Activated CD4-positive, alpha-beta memory T cell treated with anti-CD3 and anti-CD28 coated beads for 36 hours (primary cell): ENCODE measurements at regions not wholly inside any gene's neighbourhood (a gene's known extent, or its start where the extent isn't known, plus 50 kb on each side); places are given as distances from the start of the nearest gene placed in this dataset.

Experiments
- CTCF ChIA-PET: fragments of 350-600 bp; sonication (Branson Sonifier 250); formaldehyde crosslinking; loops from one replicate; lab custom pipeline; 2021; ENCODE audit warnings: antibody characterized with exemption, inconsistent platforms; lab: Charles Lee
- POLR2A ChIA-PET: fragments of 350-600 bp; sonication (Branson Sonifier 250); formaldehyde crosslinking; loops from one replicate; lab custom pipeline; 2021; ENCODE audit warnings: antibody characterized with exemption; lab: Charles Lee
- DNase-seq: peaks from one replicate; pipeline ENCODE4 v3.0.0-alpha.2; 2020
- H3K27ac Mint-ChIP-seq: one replicate; pipeline ENCODE4 v1.8.0; 2021; ENCODE audit warnings: mixed read lengths
- H3K27me3 Mint-ChIP-seq: one replicate; pipeline ENCODE4 v1.8.0; 2021; ENCODE audit warnings: mixed read lengths
- H3K36me3 Mint-ChIP-seq: one replicate; pipeline ENCODE4 v1.8.0; 2021; ENCODE audit warnings: mixed read lengths
- H3K4me1 Mint-ChIP-seq: one replicate; pipeline ENCODE4 v1.8.0; 2021; ENCODE audit warnings: low read depth, mixed read lengths
- H3K4me3 Mint-ChIP-seq: one replicate; pipeline ENCODE4 v1.8.0; 2021; ENCODE audit warnings: mild to moderate bottlenecking, mixed read lengths
- H3K9me3 Mint-ChIP-seq: one replicate; pipeline ENCODE4 v1.8.0; 2021; ENCODE audit warnings: mixed read lengths
- intact Hi-C: fragments of 100-400 bp; cut with micrococcal nuclease; formaldehyde crosslinking; loops from one replicate; pipeline ENCODE4 v1.15.1; 2023

GRCh38 chr10:42958142-42958868, 118.6 kb upstream of the RET start:
- Mint-ChIP-seq H3K4me1 (no peaks in the 10 kb centered on the region), H3K27ac (no peak overlapping the region), H3K4me3 (no peak overlapping the region), H3K36me3 (no peaks in the 10 kb centered on the region), H3K27me3 (no peaks in the 10 kb centered on the region), H3K9me3 (no peaks in the 10 kb centered on the region)
- intact Hi-C loops, result no loop called here
- peak; percentile 4 for DNase-seq
- ChIA-PET POLR2A (no interaction called here), CTCF (no interaction called here)

DNA sequence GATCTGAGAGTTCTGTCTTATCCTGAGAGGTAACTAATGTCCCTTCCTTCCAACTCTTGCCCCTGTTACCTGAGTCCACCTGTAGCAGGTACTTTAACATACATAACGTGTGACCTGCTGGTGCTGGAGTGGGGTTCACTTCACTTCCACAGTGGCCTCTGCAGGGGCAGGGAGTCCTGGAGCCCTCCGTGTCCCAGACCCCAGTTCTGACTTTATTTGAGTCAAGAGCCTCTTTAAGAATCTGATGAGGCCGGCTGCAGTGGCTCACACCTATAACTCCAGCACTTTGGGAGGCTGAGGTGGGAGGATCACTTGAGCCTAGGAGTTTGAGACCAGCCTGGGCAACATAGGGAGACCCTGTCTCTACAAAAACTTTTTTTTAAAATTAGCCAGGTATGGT, 117.0 kb upstream of the RET start:
- ChIA-PET CTCF (no interaction called here), POLR2A (no interaction called here)
- Mint-ChIP-seq H3K9me3 (no peaks in the 10 kb centered on the region), H3K4me3 (no peak overlapping the region), H3K36me3 (no peaks in the 10 kb centered on the region), H3K4me1 (no peaks in the 10 kb centered on the region), H3K27ac (no peak overlapping the region), H3K27me3 (no peaks in the 10 kb centered on the region)
- intact Hi-C loops, result no loop called here
- peak; percentile 3 for DNase-seq

GRCh38 chr10:42960491-42960990, 116.3 kb upstream of the RET start:
- Mint-ChIP-seq H3K27ac (no peak overlapping the region), H3K4me3 (no peak overlapping the region), H3K9me3 (no peaks in the 10 kb centered on the region), H3K27me3 (no peaks in the 10 kb centered on the region), H3K36me3 (no peaks in the 10 kb centered on the region), H3K4me1 (no peaks in the 10 kb centered on the region)
- peak; percentile 3 for DNase-seq
- CTCF ChIA-PET, result no interaction called here
- intact Hi-C loops, result no loop called here
- POLR2A ChIA-PET, result no interaction called here

DNA sequence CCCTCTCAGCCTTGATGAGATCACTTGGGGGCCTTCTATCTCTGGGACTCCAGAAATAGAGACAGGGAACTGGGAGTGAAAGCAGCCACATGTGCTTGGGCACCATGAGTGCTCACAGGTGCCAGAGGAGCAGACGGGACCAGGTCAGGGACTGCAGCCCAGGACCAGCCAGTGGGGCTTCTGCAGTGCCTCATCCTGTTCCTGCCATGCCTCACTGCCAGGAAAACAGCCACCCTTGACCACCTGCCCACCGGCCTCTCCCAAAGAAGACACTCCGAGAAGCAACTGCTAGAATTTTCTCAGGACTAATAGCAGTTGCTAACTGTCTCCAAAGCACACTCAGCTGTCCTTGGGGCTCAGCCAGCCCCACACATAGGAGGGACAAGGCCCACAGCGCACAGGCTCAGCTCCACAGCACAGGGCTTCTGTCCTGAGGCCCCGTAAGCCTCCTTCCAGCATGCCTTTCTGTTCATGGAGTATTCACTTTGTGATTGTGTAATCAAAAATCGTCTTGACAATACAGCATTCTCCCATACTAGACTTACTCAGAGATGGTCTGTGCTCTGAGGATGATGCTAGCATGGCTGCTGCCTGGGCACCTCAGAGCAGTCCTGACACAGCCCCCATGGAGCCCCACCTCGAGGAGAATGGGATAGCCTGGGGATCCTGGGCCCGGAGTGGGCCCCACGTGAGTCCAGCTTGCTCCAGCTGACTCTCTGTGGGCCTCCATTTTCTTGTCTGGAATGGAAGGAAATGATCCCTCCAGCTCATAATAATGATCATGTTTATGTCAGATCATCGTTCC, 115.7 kb upstream of the RET start:
- intact Hi-C loops, result no loop called here
- Mint-ChIP-seq H3K4me1 (no peaks in the 10 kb centered on the region), H3K4me3 (no peak overlapping the region), H3K27ac (no peak overlapping the region), H3K36me3 (no peaks in the 10 kb centered on the region), H3K9me3 (no peaks in the 10 kb centered on the region), H3K27me3 (no peaks in the 10 kb centered on the region)
- peak; percentile 3 for DNase-seq
- ChIA-PET POLR2A (no interaction called here), CTCF (no interaction called here)

GRCh38 chr10:42961796-42962109, 115.1 kb upstream of the RET start:
- Mint-ChIP-seq H3K27ac (no peak overlapping the region), H3K27me3 (no peaks in the 10 kb centered on the region), H3K9me3 (no peaks in the 10 kb centered on the region), H3K4me3 (no peak overlapping the region), H3K36me3 (no peaks in the 10 kb centered on the region), H3K4me1 (no peaks in the 10 kb centered on the region)
- ChIA-PET POLR2A (no interaction called here), CTCF (no interaction called here)
- intact Hi-C loops, result no loop called here
- peak; percentile 0 for DNase-seq

DNA sequence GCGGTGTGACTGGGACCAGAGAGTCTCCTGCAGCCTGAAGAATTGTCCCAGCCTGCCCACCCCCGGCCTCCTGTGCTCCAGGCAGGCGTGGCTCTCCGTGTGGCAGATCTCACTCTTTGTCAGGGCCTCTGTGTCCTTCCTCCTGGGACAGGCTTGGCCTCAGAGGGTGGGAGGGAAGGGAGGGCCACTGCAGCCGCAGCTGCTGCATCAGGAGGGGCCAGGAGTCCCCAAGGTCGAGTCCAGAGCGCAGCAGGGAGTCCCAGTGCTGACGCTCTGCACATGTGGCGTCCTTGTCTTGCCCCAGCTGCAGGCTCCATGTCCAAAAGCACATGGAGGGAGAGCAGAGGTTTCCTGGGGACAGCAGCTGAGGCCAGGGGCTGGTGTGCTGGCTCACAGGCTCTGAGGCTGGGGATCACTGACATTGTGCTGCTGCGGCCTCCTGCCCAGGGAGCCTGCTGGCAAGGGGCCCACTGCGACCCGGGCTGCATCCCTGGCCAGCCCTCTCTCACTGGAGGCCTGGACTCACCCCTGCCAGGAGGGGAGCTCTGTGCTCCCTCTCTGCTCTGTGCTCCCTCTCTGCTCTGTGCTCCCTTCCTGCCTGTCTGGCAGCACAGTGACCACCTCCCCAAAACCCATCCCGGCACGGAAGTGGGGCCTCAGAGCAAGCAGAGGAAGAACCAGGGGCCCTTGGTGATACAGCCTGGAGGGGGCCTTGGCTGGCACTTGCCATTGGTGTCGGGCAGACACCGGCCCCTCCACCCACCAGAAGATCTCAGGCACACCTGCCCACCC, 114.6 kb upstream of the RET start:
- intact Hi-C loops, result no loop called here
- ChIA-PET POLR2A (no interaction called here), CTCF (no interaction called here)
- peak; percentile 3 for DNase-seq
- no peak overlapping the region for H3K27ac Mint-ChIP-seq
- H3K36me3 Mint-ChIP-seq, result no peaks in the 10 kb centered on the region
- H3K9me3 Mint-ChIP-seq, result no peaks in the 10 kb centered on the region
- no peaks in the 10 kb centered on the region for H3K27me3 Mint-ChIP-seq
- H3K4me3 Mint-ChIP-seq, result no peak overlapping the region
- no peaks in the 10 kb centered on the region for H3K4me1 Mint-ChIP-seq

- Mint-ChIP-seq H3K4me3 (no peak overlapping the region), H3K27me3 (peaks cover 2% of the 10 kb centered on the region), H3K4me1 (no peaks in the 10 kb centered on the region), H3K27ac (no peak overlapping the region), H3K9me3 (no peaks in the 10 kb centered on the region), H3K36me3 (no peaks in the 10 kb centered on the region)
- ChIA-PET POLR2A (no interaction called here), CTCF (no interaction called here)
- no peak for DNase-seq
- intact Hi-C loops, result no loop called here
Observed at GRCh38 chr10:42962902-42963231, 114.0 kb upstream of the RET start.

DNA sequence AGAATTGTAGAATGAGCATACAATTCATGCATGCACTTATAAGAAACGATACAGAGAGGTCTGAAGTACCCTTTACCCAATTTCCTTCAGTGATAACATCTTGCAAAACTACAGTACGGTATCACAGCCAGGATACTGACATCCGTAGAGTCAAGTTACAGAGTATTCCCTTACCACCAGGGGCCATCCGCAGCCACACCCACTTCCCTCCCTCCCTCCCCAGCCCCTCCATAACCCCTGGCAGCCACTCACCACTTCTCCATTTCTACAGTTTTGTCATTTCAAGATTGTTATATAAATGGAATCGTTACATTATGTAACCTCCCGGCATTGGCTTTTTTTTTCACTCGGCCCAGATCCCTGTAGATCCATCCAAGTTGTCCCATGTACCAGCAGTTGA, 113.6 kb upstream of the RET start:
- Mint-ChIP-seq H3K27ac (no peak overlapping the region), H3K27me3 (peaks cover 7% of the 10 kb centered on the region), H3K4me1 (no peaks in the 10 kb centered on the region), H3K9me3 (no peaks in the 10 kb centered on the region), H3K36me3 (no peaks in the 10 kb centered on the region), H3K4me3 (no peak overlapping the region)
- peak; percentile 3 for DNase-seq
- ChIA-PET CTCF (no interaction called here), POLR2A (no interaction called here)
- intact Hi-C loops, result no loop called here

- Mint-ChIP-seq H3K27me3 (peaks cover 7% of the 10 kb centered on the region), H3K27ac (no peak overlapping the region), H3K4me3 (no peak overlapping the region), H3K36me3 (no peaks in the 10 kb centered on the region), H3K4me1 (no peaks in the 10 kb centered on the region), H3K9me3 (no peaks in the 10 kb centered on the region)
- CTCF ChIA-PET, result no interaction called here
- intact Hi-C loops, result no loop called here
- POLR2A ChIA-PET, result no interaction called here
- peak; percentile 1 for DNase-seq
Observed at GRCh38 chr10:42969147-42969546, 107.7 kb upstream of the RET start.

DNA sequence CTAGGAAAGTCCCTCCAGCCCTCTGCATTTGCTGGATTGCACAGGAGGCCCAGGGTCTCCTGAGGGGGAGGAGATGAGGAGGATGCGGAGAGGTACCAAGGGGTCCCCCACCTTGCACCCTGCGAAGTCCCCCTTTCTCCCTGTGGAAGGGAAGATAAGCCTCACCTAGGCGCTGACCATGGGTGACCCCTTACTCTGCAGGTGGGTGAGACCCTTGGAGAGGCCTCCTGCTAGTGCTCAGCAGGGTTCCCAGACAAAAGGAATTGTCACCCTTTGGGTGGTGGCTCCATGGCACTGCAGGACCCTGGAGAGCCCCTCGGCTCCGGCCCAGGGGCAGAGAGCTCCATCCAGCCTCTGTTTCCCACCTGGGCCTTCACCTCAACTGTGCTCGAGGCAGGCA, 107.0 kb upstream of the RET start:
- Mint-ChIP-seq H3K4me3 (no peak overlapping the region), H3K27ac (no peak overlapping the region), H3K36me3 (no peaks in the 10 kb centered on the region), H3K27me3 (peaks cover 7% of the 10 kb centered on the region), H3K4me1 (no peaks in the 10 kb centered on the region), H3K9me3 (no peaks in the 10 kb centered on the region)
- ChIA-PET CTCF (no interaction called here), POLR2A (no interaction called here)
- DNase-seq, result no peak
- intact Hi-C loops, result no loop called here

DNA sequence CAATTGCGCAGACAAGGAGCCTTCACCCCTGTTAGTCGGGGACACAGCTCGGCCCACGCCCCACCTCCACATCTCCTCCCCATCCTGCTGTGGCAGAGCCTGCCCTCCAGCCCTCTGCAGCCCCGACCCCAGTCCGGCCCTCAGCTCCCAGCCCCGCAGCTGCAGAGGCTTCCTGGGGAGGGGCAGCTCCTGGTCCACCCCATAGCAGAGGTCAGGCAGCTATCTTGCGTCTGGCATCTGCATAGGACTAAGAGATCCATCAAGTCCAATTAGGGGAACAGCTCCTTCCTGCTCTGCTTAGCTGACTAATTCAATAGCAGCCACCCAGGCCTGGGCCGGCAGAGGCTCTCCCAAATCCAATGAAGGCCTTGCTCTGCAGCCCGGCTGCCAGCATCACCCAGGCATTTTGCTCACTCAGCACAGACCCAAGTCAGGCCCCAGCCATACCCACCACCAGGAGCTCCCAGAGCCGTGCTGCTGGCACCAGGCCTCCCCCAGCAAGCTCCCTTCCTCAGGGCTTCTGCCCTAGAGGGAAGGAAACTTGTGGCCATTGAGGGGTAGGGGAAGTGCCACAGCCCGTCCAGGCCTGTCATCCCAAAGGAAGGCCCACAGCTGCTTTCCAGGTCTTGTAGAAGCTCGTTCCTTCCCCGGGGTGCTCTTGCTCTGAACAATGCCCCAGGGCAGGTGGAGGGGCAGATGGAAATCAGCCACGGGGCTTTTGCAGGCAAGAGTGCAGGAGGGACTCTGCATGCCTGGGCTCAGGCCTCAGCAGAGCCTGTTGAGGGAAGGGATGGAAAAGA, 106.2 kb upstream of the RET start:
- no peak overlapping the region for H3K4me3 Mint-ChIP-seq
- peaks cover 7% of the 10 kb centered on the region for H3K27me3 Mint-ChIP-seq
- CTCF ChIA-PET, result no interaction called here
- intact Hi-C loops, result no loop called here
- DNase-seq, result peak; percentile 7
- POLR2A ChIA-PET, result interaction anchor here (0.5 kb wide), 1 partner anchor 1759 kb away, joined by 3 read pairs; no protein-coding TSS in a partner anchor
- no peaks in the 10 kb centered on the region for H3K4me1 Mint-ChIP-seq
- H3K36me3 Mint-ChIP-seq, result no peaks in the 10 kb centered on the region
- no peaks in the 10 kb centered on the region for H3K9me3 Mint-ChIP-seq
- no peak overlapping the region for H3K27ac Mint-ChIP-seq

GRCh38 chr10:42971251-42971599, 105.6 kb upstream of the RET start:
- intact Hi-C loops, result no loop called here
- CTCF ChIA-PET, result no interaction called here

More at GRCh38 chr10:42971251-42971599, 105.6 kb upstream of the RET start:
- Mint-ChIP-seq H3K27me3 (peaks cover 7% of the 10 kb centered on the region), H3K27ac (no peak overlapping the region), H3K36me3 (no peaks in the 10 kb centered on the region), H3K9me3 (no peaks in the 10 kb centered on the region), H3K4me3 (no peak overlapping the region), H3K4me1 (no peaks in the 10 kb centered on the region)
- POLR2A ChIA-PET, result no interaction called here
- peak; percentile 5 for DNase-seq
